NT2/D1 (cell line): ENCODE measurements at regions not wholly inside any gene's neighbourhood (a gene's known extent, or its start where the extent isn't known, plus 50 kb on each side); places are given as distances from the start of the nearest gene placed in this dataset.

Experiments
- DNase-seq: peaks from one replicate; pipeline ENCODE4 v3.0.0-alpha.2; 2011; ENCODE audit warnings: low read depth, low spot score
- H3K27me3 ChIP-seq: 2 replicates; pipeline ENCODE4 v1.6.0; 2011; ENCODE audit warnings: mild to moderate bottlenecking; ENCODE audit not compliant: insufficient read length, insufficient read depth
- H3K36me3 ChIP-seq: 2 replicates; pipeline ENCODE4 v1.6.1; 2011; ENCODE audit warnings: mild to moderate bottlenecking, low read length, mixed read lengths; ENCODE audit not compliant: insufficient read depth, insufficient read length
- H3K4me1 ChIP-seq: 2 replicates; pipeline ENCODE4 v1.5.1; 2011; ENCODE audit not compliant: insufficient read depth, insufficient read length
- H3K4me3 ChIP-seq: 2 replicates; pipeline ENCODE4 v1.5.1; 2011; ENCODE audit warnings: low read depth; ENCODE audit not compliant: insufficient read length
- H3K9ac ChIP-seq: 2 replicates; pipeline ENCODE4 v1.6.0; 2011; ENCODE audit warnings: low read depth; ENCODE audit not compliant: insufficient read length
- H3K9me3 ChIP-seq: 2 replicates; pipeline ENCODE4 v1.5.1; 2011; ENCODE audit warnings: mild to moderate bottlenecking, low read length; ENCODE audit not compliant: insufficient read depth
- SUZ12 ChIP-seq: IDR thresholded peaks from 2 replicates; pipeline ENCODE4 v1.6.1; 2011; ENCODE audit not compliant: insufficient read length, insufficient read depth; ENCODE audit errors: extremely low read depth
- YY1 ChIP-seq: IDR thresholded peaks from 2 replicates; pipeline ENCODE4 v1.6.1; 2011; ENCODE audit not compliant: insufficient read length, insufficient read depth
- ZNF274 ChIP-seq: IDR thresholded peaks from 2 replicates; pipeline ENCODE4 v1.6.1; 2011; ENCODE audit warnings: mild to moderate bottlenecking, low read depth, low read length

GRCh38 chr13:85724546-85725432 is 74.4 kb downstream of the SLITRK6 start:
- no peak overlapping the region for H3K9ac ChIP-seq
- no peaks in the 10 kb centered on the region for H3K36me3 ChIP-seq
- H3K4me1 ChIP-seq: no peaks in the 10 kb centered on the region
- no peaks in the 10 kb centered on the region for H3K9me3 ChIP-seq
- H3K27me3 ChIP-seq: no peaks in the 10 kb centered on the region
- no peak overlapping the region for H3K4me3 ChIP-seq
- no peak for DNase-seq
- TF ChIP-seq YY1: no peak
- TF ChIP-seq SUZ12: no peak
- no peak for TF ChIP-seq ZNF274

GRCh38 chr13:85719749-85720148 is 79.5 kb downstream of the SLITRK6 start:
- Histone ChIP-seq H3K4me3 (no peak overlapping the region), H3K4me1 (no peaks in the 10 kb centered on the region)

GRCh38 chr13:85717921-85718320 is 81.3 kb downstream of the SLITRK6 start:
- Histone ChIP-seq H3K9me3 (no peaks in the 10 kb centered on the region), H3K4me1 (no peaks in the 10 kb centered on the region), H3K36me3 (no peaks in the 10 kb centered on the region), H3K27me3 (no peaks in the 10 kb centered on the region), H3K4me3 (no peak overlapping the region), H3K9ac (no peak overlapping the region)
- DNase-seq: no peak
- TF ChIP-seq SUZ12: no peak
- no peak for TF ChIP-seq ZNF274
- TF ChIP-seq YY1: no peak

More at GRCh38 chr13:85719749-85720148, 79.5 kb downstream of the SLITRK6 start:
- TF ChIP-seq ZNF274 (no peak), YY1 (no peak), SUZ12 (no peak)
- Histone ChIP-seq H3K9me3 (no peaks in the 10 kb centered on the region), H3K27me3 (no peaks in the 10 kb centered on the region), H3K9ac (no peak overlapping the region), H3K36me3 (no peaks in the 10 kb centered on the region)
- DNase-seq: no peak

GRCh38 chr13:85710545-85710944 is 88.7 kb downstream of the SLITRK6 start:
- TF ChIP-seq YY1 (no peak), ZNF274 (no peak), SUZ12 (no peak)
- Histone ChIP-seq H3K9me3 (no peaks in the 10 kb centered on the region), H3K4me3 (no peak overlapping the region), H3K9ac (no peak overlapping the region), H3K27me3 (no peaks in the 10 kb centered on the region), H3K36me3 (no peaks in the 10 kb centered on the region), H3K4me1 (no peaks in the 10 kb centered on the region)
- no peak for DNase-seq

- TF ChIP-seq YY1: no peak
- TF ChIP-seq SUZ12: no peak
- TF ChIP-seq ZNF274: no peak
These were observed 89.5 kb downstream of the SLITRK6 start for GRCh38 chr13:85709721-85710120.

GRCh38 chr13:85709072-85709471 is 90.1 kb downstream of the SLITRK6 start:
- Histone ChIP-seq H3K4me3 (no peak overlapping the region), H3K27me3 (no peaks in the 10 kb centered on the region), H3K9ac (no peak overlapping the region), H3K4me1 (no peaks in the 10 kb centered on the region), H3K9me3 (no peaks in the 10 kb centered on the region), H3K36me3 (no peaks in the 10 kb centered on the region)
- DNase-seq: no peak
- TF ChIP-seq SUZ12: no peak
- no peak for TF ChIP-seq ZNF274
- no peak for TF ChIP-seq YY1

More at GRCh38 chr13:85709721-85710120, 89.5 kb downstream of the SLITRK6 start:
- H3K27me3 ChIP-seq: no peaks in the 10 kb centered on the region
- H3K9me3 ChIP-seq: no peaks in the 10 kb centered on the region
- H3K9ac ChIP-seq: no peak overlapping the region
- no peaks in the 10 kb centered on the region for H3K4me1 ChIP-seq
- no peak overlapping the region for H3K4me3 ChIP-seq
- H3K36me3 ChIP-seq: no peaks in the 10 kb centered on the region
- DNase-seq: no peak

- TF ChIP-seq YY1: no peak
- TF ChIP-seq ZNF274: no peak
- no peak for TF ChIP-seq SUZ12
- DNase-seq: no peak
These were observed 98.3 kb downstream of the SLITRK6 start for GRCh38 chr13:85700906-85701305.

More at GRCh38 chr13:85700906-85701305, 98.3 kb downstream of the SLITRK6 start:
- Histone ChIP-seq H3K36me3 (no peaks in the 10 kb centered on the region), H3K9ac (no peak overlapping the region), H3K4me3 (no peak overlapping the region), H3K27me3 (no peaks in the 10 kb centered on the region), H3K4me1 (no peaks in the 10 kb centered on the region), H3K9me3 (0 out of 2 replicates have a peak, but pooled peaks cover 5% of the 10 kb centered on the region)
